ENCODE measurements at regions not wholly inside any gene's neighbourhood (a gene's known extent, or its start where the extent isn't known, plus 50 kb on each side); places are given as distances from the start of the nearest gene placed in this dataset.

GRCh38 chr4:177699365-177700213 lies 257.4 kb upstream of the AGA start:
- no peak for DNase-seq

- DNase-seq = no peak
Observed at GRCh38 chr4:177706916-177707315, 264.7 kb upstream of the AGA start.

GRCh38 chr4:177713454-177713853 lies 271.2 kb upstream of the AGA start:
- DNase-seq = no peak

GRCh38 chr4:177717407-177717806 lies 275.2 kb upstream of the AGA start:
- DNase-seq = no peak

- DNase-seq = no peak
Observed at GRCh38 chr4:177718514-177718913, 276.3 kb upstream of the AGA start.

GRCh38 chr4:177726111-177726510 lies 283.9 kb upstream of the AGA start:
- no peak for DNase-seq

GRCh38 chr4:177728361-177729152 lies 286.3 kb upstream of the AGA start:
- no peak for DNase-seq

GRCh38 chr4:177729681-177730080 lies 287.4 kb upstream of the AGA start:
- DNase-seq = no peak

GRCh38 chr4:177737387-177737940 lies 295.2 kb upstream of the AGA start:
- DNase-seq = no peak

GRCh38 chr4:177740563-177740962 lies 298.3 kb upstream of the AGA start:
- no peak for DNase-seq

GRCh38 chr4:177759729-177760128 lies 317.5 kb upstream of the AGA start:
- DNase-seq = no peak

GRCh38 chr4:177761692-177762091 lies 319.5 kb upstream of the AGA start:
- no peak for DNase-seq

- DNase-seq = no peak
Observed at GRCh38 chr4:177769155-177769554, 326.9 kb upstream of the AGA start.

- DNase-seq = no peak
Observed at GRCh38 chr4:177770776-177771175, 328.5 kb upstream of the AGA start.

- DNase-seq = no peak
Observed at GRCh38 chr4:177771645-177772044, 329.4 kb upstream of the AGA start.

- no peak for DNase-seq
Observed at GRCh38 chr4:177778623-177779022, 336.4 kb upstream of the AGA start.

GRCh38 chr4:177785000-177785399 lies 342.8 kb upstream of the AGA start:
- DNase-seq = no peak

GRCh38 chr4:177789610-177790009 lies 347.4 kb upstream of the AGA start:
- no peak for DNase-seq

GRCh38 chr4:177791188-177791587 lies 349.0 kb upstream of the AGA start:
- no peak for DNase-seq

GRCh38 chr4:177796841-177797240 lies 354.6 kb upstream of the AGA start:
- no peak for DNase-seq

- no peak for DNase-seq
Observed at GRCh38 chr4:177798161-177798560, 355.9 kb upstream of the AGA start.

GRCh38 chr4:177802162-177802561 lies 359.9 kb upstream of the AGA start:
- DNase-seq = no peak

GRCh38 chr4:177802661-177803060 lies 360.4 kb upstream of the AGA start:
- DNase-seq = no peak

- DNase-seq = no peak
Observed at GRCh38 chr4:177803151-177803550, 360.9 kb upstream of the AGA start.
